ENCODE measurements at regions not wholly inside any gene's neighbourhood (a gene's known extent, or its start where the extent isn't known, plus 50 kb on each side); places are given as distances from the start of the nearest gene placed in this dataset.

- ATAC-seq (no peak), DNase-seq (no peak)
- intact Hi-C loops (cut with DNase I), result no loop called here
- Histone ChIP-seq H3K36me3 (no peaks in the 10 kb centered on the region), H3K27ac (no peak overlapping the region), H3K4me3 (no peak overlapping the region), H3K27me3 (no peaks in the 10 kb centered on the region), H3K9me3 (no peaks in the 10 kb centered on the region), H3K4me1 (no peaks in the 10 kb centered on the region)
- 90% methylated on average over 1 of the region's 1 CpG for WGBS (ENCODE audit: insufficient coverage, low coverage, low lambda C conversion rate, missing lambda C conversion rate)
- TF ChIP-seq CTCF (IDR thresholded peaks at IDR 0.05), result no peak
- no peak for TF ChIP-seq POLR2A (IDR thresholded peaks at IDR 0.05)
Observed at GRCh38 chr1:168842306-168842705, 113.3 kb upstream of the DPT start.

GRCh38 chr1:168842916-168843315, 113.9 kb upstream of the DPT start:
- TF ChIP-seq POLR2A (IDR thresholded peaks at IDR 0.05) (no peak), CTCF (IDR thresholded peaks at IDR 0.05) (no peak)
- Histone ChIP-seq H3K36me3 (no peaks in the 10 kb centered on the region), H3K4me1 (no peaks in the 10 kb centered on the region), H3K27ac (no peak overlapping the region), H3K4me3 (no peak overlapping the region), H3K9me3 (no peaks in the 10 kb centered on the region), H3K27me3 (no peaks in the 10 kb centered on the region)
- DNase-seq, result no peak
- WGBS (ENCODE audit: insufficient coverage, low coverage, low lambda C conversion rate, missing lambda C conversion rate), result 65% methylated on average over 2 of the region's 2 CpGs
- intact Hi-C loops (cut with DNase I), result no loop called here
- no peak for ATAC-seq

GRCh38 chr1:168843401-168843800, 114.4 kb upstream of the DPT start:
- Histone ChIP-seq H3K4me3 (no peak overlapping the region), H3K9me3 (no peaks in the 10 kb centered on the region), H3K36me3 (no peaks in the 10 kb centered on the region), H3K4me1 (no peaks in the 10 kb centered on the region), H3K27me3 (no peaks in the 10 kb centered on the region), H3K27ac (no peak overlapping the region)
- WGBS (ENCODE audit: insufficient coverage, low coverage, low lambda C conversion rate, missing lambda C conversion rate), result 75% methylated on average over 4 of the region's 4 CpGs
- no peak for DNase-seq
- TF ChIP-seq CTCF (IDR thresholded peaks at IDR 0.05) (no peak), POLR2A (IDR thresholded peaks at IDR 0.05) (no peak)
- ATAC-seq, result no peak
- intact Hi-C loops (cut with DNase I), result no loop called here

GRCh38 chr1:168843950-168844349, 114.9 kb upstream of the DPT start:
- Histone ChIP-seq H3K4me3 (no peak overlapping the region), H3K36me3 (no peaks in the 10 kb centered on the region), H3K27ac (no peak overlapping the region), H3K27me3 (no peaks in the 10 kb centered on the region), H3K4me1 (no peaks in the 10 kb centered on the region), H3K9me3 (no peaks in the 10 kb centered on the region)
- intact Hi-C loops (cut with DNase I), result no loop called here
- ATAC-seq (no peak), DNase-seq (no peak)
- TF ChIP-seq CTCF (IDR thresholded peaks at IDR 0.05), result no peak
- TF ChIP-seq POLR2A (IDR thresholded peaks at IDR 0.05), result no peak
- 85% methylated on average over 2 of the region's 2 CpGs for WGBS (ENCODE audit: insufficient coverage, low coverage, low lambda C conversion rate, missing lambda C conversion rate)

DNA sequence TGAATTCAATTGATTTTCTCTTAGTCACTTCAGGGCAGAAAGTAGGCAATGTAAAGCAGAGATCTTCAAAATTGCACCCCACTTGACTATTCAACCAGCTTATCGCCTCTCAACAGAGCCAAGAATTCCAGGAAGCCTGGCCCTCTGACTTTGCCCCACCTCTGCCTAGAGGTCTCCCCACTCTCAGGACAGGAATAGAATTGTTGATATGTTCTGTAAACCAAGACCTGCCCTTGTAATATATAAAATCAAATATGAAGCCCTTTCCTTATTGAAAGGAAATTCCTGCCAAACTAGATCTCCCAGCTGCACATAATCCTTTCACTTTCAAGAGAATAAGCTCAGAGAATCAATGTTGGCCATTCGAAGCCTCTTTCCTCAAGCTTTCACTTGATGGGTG, 116.1 kb upstream of the DPT start:
- TF ChIP-seq CTCF (IDR thresholded peaks at IDR 0.05), result no peak
- TF ChIP-seq POLR2A (IDR thresholded peaks at IDR 0.05), result no peak
- H3K4me1 ChIP-seq, result no peaks in the 10 kb centered on the region
- no peaks in the 10 kb centered on the region for H3K36me3 ChIP-seq
- no peak overlapping the region for H3K4me3 ChIP-seq
- intact Hi-C loops (cut with DNase I), result no loop called here
- H3K27ac ChIP-seq, result no peak overlapping the region
- H3K27me3 ChIP-seq, result no peaks in the 10 kb centered on the region
- no peaks in the 10 kb centered on the region for H3K9me3 ChIP-seq
- no peak for ATAC-seq
- WGBS (ENCODE audit: insufficient coverage, low coverage, low lambda C conversion rate, missing lambda C conversion rate), result 75% methylated on average over 2 of the region's 2 CpGs
- no peak for DNase-seq

Measured in right lobe of liver (tissue), 6 donors.